ENCODE measurements at regions not wholly inside any gene's neighbourhood (a gene's known extent, or its start where the extent isn't known, plus 50 kb on each side); places are given as distances from the start of the nearest gene placed in this dataset.

DNA sequence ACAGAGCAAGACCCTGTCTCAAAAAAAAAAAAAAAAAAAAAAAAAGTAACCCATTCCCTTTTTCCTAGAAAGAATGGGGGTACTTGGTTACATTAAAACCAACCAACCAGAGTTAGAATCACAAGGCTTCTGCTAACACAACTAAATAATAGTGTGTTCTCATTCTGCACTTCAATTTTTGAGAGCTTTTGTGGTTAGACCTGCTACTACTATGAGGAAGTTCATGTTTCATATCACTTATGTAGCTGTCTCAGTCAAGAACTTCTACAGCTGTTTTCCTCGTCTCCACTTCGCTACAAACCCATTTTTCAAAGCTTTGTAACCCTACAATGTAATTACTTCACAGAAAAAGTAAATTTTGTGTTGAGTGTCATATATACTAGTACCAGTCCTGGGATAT lies 58.3 kb downstream of the PDHA2 start:
- Histone ChIP-seq H3K9me3 (ENCODE audit: control insufficient read depth, insufficient read depth, low read length) (no peaks in the 10 kb centered on the region), H3K36me3 (ENCODE audit: control insufficient read depth, low read length) (no peaks in the 10 kb centered on the region), H3K27ac (ENCODE audit: low read depth, low read length) (no peak overlapping the region), H3K27me3 (ENCODE audit: control insufficient read depth, low read length) (no peaks in the 10 kb centered on the region), H4K20me1 (ENCODE audit: control insufficient read depth, insufficient read depth, low read depth, low read length) (no peaks in the 10 kb centered on the region), H3K4me2 (ENCODE audit: low read length) (no peak overlapping the region), H3F3A (ENCODE audit: control insufficient read depth, insufficient read depth) (no peaks in the 10 kb centered on the region), H3K4me1 (ENCODE audit: control insufficient read depth, low read length) (no peaks in the 10 kb centered on the region), H3K9me2 (replicated peaks; ENCODE audit: control insufficient read depth, low read length) (no peaks in the 10 kb centered on the region), H3K79me2 (ENCODE audit: control insufficient read depth, low read length) (no peaks in the 10 kb centered on the region), H3K4me3 (ENCODE audit: low read length) (no peak overlapping the region)
- TF ChIP-seq EZH2phosphoT487 (IDR thresholded peaks at IDR 0.05; ENCODE audit: borderline replicate concordance, low read length) = no peak
- TF ChIP-seq, protein P1, sequence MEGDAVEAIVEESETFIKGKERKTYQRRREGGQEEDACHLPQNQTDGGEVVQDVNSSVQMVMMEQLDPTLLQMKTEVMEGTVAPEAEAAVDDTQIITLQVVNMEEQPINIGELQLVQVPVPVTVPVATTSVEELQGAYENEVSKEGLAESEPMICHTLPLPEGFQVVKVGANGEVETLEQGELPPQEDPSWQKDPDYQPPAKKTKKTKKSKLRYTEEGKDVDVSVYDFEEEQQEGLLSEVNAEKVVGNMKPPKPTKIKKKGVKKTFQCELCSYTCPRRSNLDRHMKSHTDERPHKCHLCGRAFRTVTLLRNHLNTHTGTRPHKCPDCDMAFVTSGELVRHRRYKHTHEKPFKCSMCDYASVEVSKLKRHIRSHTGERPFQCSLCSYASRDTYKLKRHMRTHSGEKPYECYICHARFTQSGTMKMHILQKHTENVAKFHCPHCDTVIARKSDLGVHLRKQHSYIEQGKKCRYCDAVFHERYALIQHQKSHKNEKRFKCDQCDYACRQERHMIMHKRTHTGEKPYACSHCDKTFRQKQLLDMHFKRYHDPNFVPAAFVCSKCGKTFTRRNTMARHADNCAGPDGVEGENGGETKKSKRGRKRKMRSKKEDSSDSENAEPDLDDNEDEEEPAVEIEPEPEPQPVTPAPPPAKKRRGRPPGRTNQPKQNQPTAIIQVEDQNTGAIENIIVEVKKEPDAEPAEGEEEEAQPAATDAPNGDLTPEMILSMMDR (IDR thresholded peaks at IDR 0.05; ENCODE audit: low read depth, low read length, poor library complexity, severe bottlenecking) = no peak

DNA sequence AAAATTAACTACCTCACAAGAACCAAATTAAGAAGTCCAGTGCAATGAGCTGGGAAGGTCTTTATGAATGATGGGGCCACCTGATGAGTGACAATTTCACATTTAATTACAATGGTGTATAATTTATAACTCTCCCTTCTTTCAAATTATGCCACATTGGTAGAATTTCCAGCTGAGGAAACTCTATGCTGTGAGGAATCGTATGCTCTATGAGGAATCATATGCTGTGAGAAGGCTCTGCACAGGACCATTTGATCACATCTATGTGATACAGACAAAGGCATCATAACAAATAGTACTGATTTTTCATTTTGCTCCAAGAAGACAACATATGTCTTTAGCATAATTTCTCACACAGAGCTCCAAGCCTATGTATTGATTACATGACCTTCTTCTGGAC lies 69.3 kb downstream of the PDHA2 start:
- Histone ChIP-seq H3K27ac (ENCODE audit: low read depth, low read length) (no peak overlapping the region), H3F3A (ENCODE audit: control insufficient read depth, insufficient read depth) (no peaks in the 10 kb centered on the region), H3K4me1 (ENCODE audit: control insufficient read depth, low read length) (no peaks in the 10 kb centered on the region), H3K79me2 (ENCODE audit: control insufficient read depth, low read length) (no peaks in the 10 kb centered on the region), H3K4me2 (ENCODE audit: low read length) (no peak overlapping the region), H3K9me2 (replicated peaks; ENCODE audit: control insufficient read depth, low read length) (no peaks in the 10 kb centered on the region; the same call in 1 of the 2 replicates), H4K20me1 (ENCODE audit: control insufficient read depth, insufficient read depth, low read depth, low read length) (no peaks in the 10 kb centered on the region), H3K4me3 (ENCODE audit: low read length) (no peak overlapping the region), H3K9me3 (ENCODE audit: control insufficient read depth, insufficient read depth, low read length) (no peaks in the 10 kb centered on the region), H3K27me3 (ENCODE audit: control insufficient read depth, low read length) (no peaks in the 10 kb centered on the region), H3K36me3 (ENCODE audit: control insufficient read depth, low read length) (no peaks in the 10 kb centered on the region)
- TF ChIP-seq, protein P1 (IDR thresholded peaks at IDR 0.05; ENCODE audit: low read depth, low read length, poor library complexity, severe bottlenecking) = no peak
- TF ChIP-seq EZH2phosphoT487 (IDR thresholded peaks at IDR 0.05; ENCODE audit: borderline replicate concordance, low read length) = no peak

DNA sequence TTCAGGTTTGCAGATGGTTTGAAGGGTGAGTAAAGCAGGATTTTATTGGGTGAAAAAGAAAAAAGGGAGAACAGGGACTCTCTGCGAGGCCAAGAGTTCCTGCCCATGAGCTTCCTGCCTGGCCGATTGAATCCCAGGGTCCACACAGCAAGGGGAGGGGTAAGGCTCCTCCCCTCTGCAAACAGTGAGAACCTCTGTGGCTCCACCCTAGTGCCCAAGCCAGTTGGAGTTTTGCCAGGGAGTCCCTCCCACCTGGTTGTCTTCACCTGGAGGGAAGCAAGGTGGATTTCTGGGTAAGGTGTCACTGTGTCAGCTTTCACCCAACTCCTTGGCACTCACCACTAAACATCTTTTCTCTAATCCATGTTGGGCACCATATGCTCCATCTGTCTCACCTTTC lies 70.9 kb downstream of the PDHA2 start:
- Histone ChIP-seq H3K4me3 (ENCODE audit: low read length) (no peak overlapping the region), H3K36me3 (ENCODE audit: control insufficient read depth, low read length) (no peaks in the 10 kb centered on the region), H4K20me1 (ENCODE audit: control insufficient read depth, insufficient read depth, low read depth, low read length) (no peaks in the 10 kb centered on the region), H3K9me3 (ENCODE audit: control insufficient read depth, insufficient read depth, low read length) (no peaks in the 10 kb centered on the region), H3K4me1 (ENCODE audit: control insufficient read depth, low read length) (no peaks in the 10 kb centered on the region), H3K9me2 (replicated peaks; ENCODE audit: control insufficient read depth, low read length) (no peaks in the 10 kb centered on the region; the same call in 1 of the 2 replicates), H3K4me2 (ENCODE audit: low read length) (no peak overlapping the region), H3K27me3 (ENCODE audit: control insufficient read depth, low read length) (no peaks in the 10 kb centered on the region), H3K27ac (ENCODE audit: low read depth, low read length) (no peak overlapping the region), H3K79me2 (ENCODE audit: control insufficient read depth, low read length) (no peaks in the 10 kb centered on the region), H3F3A (ENCODE audit: control insufficient read depth, insufficient read depth) (no peaks in the 10 kb centered on the region)
- TF ChIP-seq, protein P1 (IDR thresholded peaks at IDR 0.05; ENCODE audit: low read depth, low read length, poor library complexity, severe bottlenecking) = no peak
- no peak for TF ChIP-seq EZH2phosphoT487 (IDR thresholded peaks at IDR 0.05; ENCODE audit: borderline replicate concordance, low read length)

DNA sequence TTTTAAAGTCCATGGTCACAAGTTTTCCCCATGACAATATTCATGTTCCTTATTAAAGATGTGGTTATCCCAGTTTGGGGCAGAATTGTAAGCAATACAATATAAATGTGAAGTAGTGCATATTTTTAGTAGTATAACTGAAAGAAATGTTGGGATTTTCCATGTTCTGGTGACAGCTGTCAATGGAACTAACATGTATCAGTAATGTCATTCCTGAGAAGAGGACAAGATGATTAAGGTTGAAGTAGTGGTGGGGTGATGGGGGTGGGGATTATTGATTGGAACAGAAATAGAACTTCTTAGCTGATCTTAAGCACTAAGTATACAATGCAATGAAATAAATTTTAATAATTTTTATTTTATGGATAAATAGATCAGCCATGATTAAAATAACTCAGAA lies 81.6 kb downstream of the PDHA2 start:
- H3K4me1 ChIP-seq (ENCODE audit: control insufficient read depth, low read length) = no peaks in the 10 kb centered on the region
- no peaks in the 10 kb centered on the region for H3K27me3 ChIP-seq (ENCODE audit: control insufficient read depth, low read length)

More for the DNA sequence above, 81.6 kb downstream of the PDHA2 start:
- H3K4me3 ChIP-seq (ENCODE audit: low read length) = no peak overlapping the region
- H3K9me3 ChIP-seq (ENCODE audit: control insufficient read depth, insufficient read depth, low read length) = no peaks in the 10 kb centered on the region
- H4K20me1 ChIP-seq (ENCODE audit: control insufficient read depth, insufficient read depth, low read depth, low read length) = no peaks in the 10 kb centered on the region
- no peaks in the 10 kb centered on the region for H3K79me2 ChIP-seq (ENCODE audit: control insufficient read depth, low read length)
- no peaks in the 10 kb centered on the region for H3K9me2 ChIP-seq (replicated peaks; ENCODE audit: control insufficient read depth, low read length)
- no peak overlapping the region for H3K27ac ChIP-seq (ENCODE audit: low read depth, low read length)
- no peaks in the 10 kb centered on the region for H3F3A ChIP-seq (ENCODE audit: control insufficient read depth, insufficient read depth)
- TF ChIP-seq EZH2phosphoT487 (IDR thresholded peaks at IDR 0.05; ENCODE audit: borderline replicate concordance, low read length) = no peak
- TF ChIP-seq, protein P1 (IDR thresholded peaks at IDR 0.05; ENCODE audit: low read depth, low read length, poor library complexity, severe bottlenecking) = no peak
- no peaks in the 10 kb centered on the region for H3K36me3 ChIP-seq (ENCODE audit: control insufficient read depth, low read length)
- H3K4me2 ChIP-seq (ENCODE audit: low read length) = no peak overlapping the region

Measured in DOHH2 (cell line).